Umbilical cord (tissue), 1 donor: ENCODE measurements at regions not wholly inside any gene's neighbourhood (a gene's known extent, or its start where the extent isn't known, plus 50 kb on each side); places are given as distances from the start of the nearest gene placed in this dataset.
"Not testable (repeated sequence)": the region's sequence is repeated elsewhere in the genome, so short reads cannot be mapped to it uniquely, and the experiment has no call there.

Experiments
- DNase-seq: peaks from one replicate; pipeline ENCODE4 v3.0.0-alpha.2; 2015; ENCODE audit warnings: low spot score

- DNase-seq, result no peak
Measured at GRCh38 chr5:154624341-154624740, 130.8 kb upstream of the LARP1 start.

- no peak for DNase-seq
Measured at GRCh38 chr5:154620411-154620810, 134.8 kb upstream of the LARP1 start.

GRCh38 chr5:154618696-154619095 is 136.5 kb upstream of the LARP1 start:
- no peak for DNase-seq

- DNase-seq, result no peak
Measured at GRCh38 chr5:154614595-154614994, 136.6 kb upstream of the HAND1 start.

- DNase-seq, result no peak
Measured at GRCh38 chr5:154614125-154614524, 136.1 kb upstream of the HAND1 start.

- DNase-seq, result no peak
Measured at GRCh38 chr5:154612666-154613065, 134.6 kb upstream of the HAND1 start.

GRCh38 chr5:154611341-154611767 is 133.3 kb upstream of the HAND1 start:
- DNase-seq, result no peak

- peak; percentile 81 for DNase-seq
Measured at GRCh38 chr5:154610321-154611154, 132.5 kb upstream of the HAND1 start.

- DNase-seq, result no peak
Measured at GRCh38 chr5:154609251-154609650, 131.2 kb upstream of the HAND1 start.

GRCh38 chr5:154608531-154609011 is 130.5 kb upstream of the HAND1 start:
- DNase-seq, result peak; percentile 35

GRCh38 chr5:154607746-154608145 is 129.7 kb upstream of the HAND1 start:
- no peak for DNase-seq

- DNase-seq, result no peak
Measured at GRCh38 chr5:154606246-154606645, 128.2 kb upstream of the HAND1 start.

- peak; percentile 91 for DNase-seq
Measured at GRCh38 chr5:154603953-154604679, 126.1 kb upstream of the HAND1 start.

- DNase-seq, result no peak
Measured at GRCh38 chr5:154603485-154603884, 125.5 kb upstream of the HAND1 start.

- DNase-seq, result no peak
Measured at GRCh38 chr5:154603011-154603410, 125.0 kb upstream of the HAND1 start.

GRCh38 chr5:154601014-154601413 is 123.0 kb upstream of the HAND1 start:
- no peak for DNase-seq

GRCh38 chr5:154598021-154598420 is 120.0 kb upstream of the HAND1 start:
- no peak for DNase-seq

GRCh38 chr5:154596844-154597243 is 118.8 kb upstream of the HAND1 start:
- not testable (repeated sequence) for DNase-seq

- no peak for DNase-seq
Measured at GRCh38 chr5:154595662-154596061, 117.6 kb upstream of the HAND1 start.

GRCh38 chr5:154593796-154594195 is 115.8 kb upstream of the HAND1 start:
- no peak for DNase-seq

GRCh38 chr5:154593071-154593470 is 115.0 kb upstream of the HAND1 start:
- DNase-seq, result peak; percentile 86

- no peak for DNase-seq
Measured at GRCh38 chr5:154590093-154590724, 112.2 kb upstream of the HAND1 start.
